Activated CD4-positive, CD25-positive, alpha-beta regulatory T cell (primary cell): ENCODE measurements at regions not wholly inside any gene's neighbourhood (a gene's known extent, or its start where the extent isn't known, plus 50 kb on each side); places are given as distances from the start of the nearest gene placed in this dataset.

ENCODE experiments used
- DNase-seq, 4 experiments: peaks; one replicate each; lab custom pipeline; 2025; lab: John Stamatoyannopoulos, UW

DNA sequence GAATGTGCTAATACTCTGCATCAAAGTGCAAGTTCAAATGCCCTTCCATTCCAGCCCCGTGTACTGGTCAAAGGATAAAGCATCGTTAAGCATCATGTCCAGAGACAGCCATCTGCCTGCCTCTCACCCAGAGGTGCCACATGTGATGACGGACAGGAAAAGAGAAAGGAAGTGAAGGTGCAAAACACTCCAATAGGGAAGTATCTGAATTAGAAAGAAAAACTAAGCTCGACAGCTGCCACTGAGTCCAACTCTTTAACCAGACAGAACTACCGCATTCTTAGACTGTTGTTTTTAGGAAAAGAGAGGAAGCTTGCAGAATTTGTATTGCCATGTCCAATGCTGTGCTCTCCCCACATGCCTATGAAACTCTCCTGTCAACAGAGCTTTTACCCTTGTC, 465.0 kb upstream of the SOX5 start:
- no peak for DNase-seq

DNA sequence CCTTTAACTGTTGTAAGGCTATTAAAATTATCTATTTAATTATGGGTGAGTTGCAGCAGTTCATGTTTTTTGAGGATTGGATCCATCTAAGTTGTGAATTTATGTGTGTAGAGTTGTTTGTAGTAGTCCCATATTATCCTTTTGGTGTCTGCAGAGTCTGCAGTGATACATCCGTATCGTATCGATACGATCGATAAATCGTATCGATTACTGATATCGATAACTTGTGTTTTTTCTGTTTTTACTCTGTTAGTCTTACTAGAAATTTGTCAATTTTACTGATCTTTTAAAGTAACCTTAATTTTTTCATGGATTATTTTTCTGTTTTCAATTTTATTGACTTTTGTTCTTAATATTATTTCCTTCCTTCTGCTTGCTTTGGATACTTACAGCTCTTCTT, 462.5 kb upstream of the SOX5 start:
- no peak for DNase-seq

DNA sequence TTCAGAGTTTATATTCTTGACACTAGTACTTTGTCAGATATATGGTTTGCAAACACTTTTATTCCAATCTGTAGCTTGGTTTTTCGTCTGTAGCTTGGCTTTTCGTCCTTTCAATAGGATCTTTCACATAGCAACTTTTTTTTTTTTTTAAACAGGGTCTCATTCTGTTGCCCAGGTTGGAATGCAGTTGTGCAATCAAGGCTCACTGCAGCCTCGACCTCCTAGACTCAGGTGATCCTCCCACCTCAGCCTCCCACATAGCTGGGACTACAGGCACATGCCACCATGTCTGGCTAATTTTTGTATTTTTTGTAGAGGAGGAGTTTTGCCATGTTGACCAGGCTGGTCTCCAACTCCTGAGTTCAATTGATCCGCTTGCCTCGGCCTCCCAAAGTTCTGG, 460.4 kb upstream of the SOX5 start:
- no peak for DNase-seq

- no peak for DNase-seq
Measured at GRCh38 chr12:24408305-24408704, 458.8 kb upstream of the SOX5 start.

GRCh38 chr12:24407884-24408283, 458.4 kb upstream of the SOX5 start:
- DNase-seq = no peak

DNA sequence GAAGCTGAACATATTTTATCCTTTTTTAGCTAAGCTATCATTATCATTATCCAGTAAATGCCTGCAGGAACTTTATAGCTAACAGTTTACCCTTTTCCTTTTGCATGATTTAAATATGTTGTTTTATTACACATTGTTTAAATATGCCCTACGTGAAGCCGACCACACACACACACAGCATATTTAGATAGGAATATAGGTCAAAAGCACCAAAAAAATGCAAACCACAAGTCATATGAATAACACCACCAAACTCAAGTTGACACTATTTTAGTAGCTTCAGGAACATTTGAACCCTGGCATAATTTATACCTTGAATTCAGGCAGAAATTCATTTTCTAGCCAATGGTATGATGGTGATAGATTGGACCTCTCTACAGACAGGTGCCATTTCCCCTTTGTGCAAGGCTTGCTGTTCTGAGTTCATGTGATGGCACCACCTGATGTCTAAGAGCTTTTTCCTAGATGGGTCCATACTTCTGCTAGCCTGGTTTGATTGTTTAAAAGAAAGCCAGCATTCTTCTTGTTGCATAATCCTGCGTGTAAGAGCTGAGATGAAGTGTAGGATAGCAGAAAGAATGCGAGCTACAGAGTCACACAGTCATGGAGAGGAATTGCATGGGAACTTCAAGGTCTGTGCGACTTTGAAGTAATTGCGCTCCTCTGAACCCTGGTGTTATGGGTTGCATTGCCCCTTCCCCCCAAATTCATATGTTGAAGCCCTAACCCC, 454.8 kb upstream of the SOX5 start:
- DNase-seq = no peak

DNA sequence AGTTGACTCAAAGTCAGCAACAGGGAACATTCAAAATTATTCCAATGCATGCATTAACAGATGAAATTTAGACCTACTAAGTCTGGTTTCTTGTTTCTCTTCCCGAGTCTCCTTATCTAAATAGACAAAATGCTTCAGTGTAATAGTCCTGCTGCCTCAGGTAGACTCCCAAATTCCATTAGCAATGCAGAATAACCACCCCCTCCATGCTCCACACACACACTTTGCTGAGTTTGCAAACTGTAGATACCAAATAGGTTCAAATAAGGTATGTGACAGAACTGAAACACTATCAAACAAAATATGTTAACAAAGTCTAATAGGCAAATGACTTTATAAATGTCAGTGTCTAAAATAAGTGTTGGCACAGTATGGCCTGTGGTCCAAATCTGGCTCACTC, 451.1 kb upstream of the SOX5 start:
- no peak for DNase-seq

DNA sequence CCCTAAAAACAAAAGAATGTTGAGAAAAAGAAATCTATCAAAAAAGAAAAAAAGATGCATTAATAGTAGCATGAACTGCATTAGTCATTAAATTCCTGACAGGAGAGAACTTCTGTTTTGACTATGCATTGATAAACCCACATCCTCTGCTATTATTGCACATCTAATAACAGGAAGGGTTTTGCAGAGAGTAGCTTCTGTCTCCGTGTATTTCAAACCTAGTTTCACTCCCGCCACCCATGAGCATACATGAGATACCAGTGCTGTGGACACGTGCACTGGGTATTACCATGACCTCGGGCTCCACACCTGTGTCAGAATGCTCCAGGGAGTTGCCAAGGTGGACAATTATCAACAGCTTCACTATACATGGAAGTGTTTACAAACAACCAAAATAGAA, 449.1 kb upstream of the SOX5 start:
- no peak for DNase-seq

GRCh38 chr12:24396224-24396623, 446.8 kb upstream of the SOX5 start:
- DNase-seq = no peak

DNA sequence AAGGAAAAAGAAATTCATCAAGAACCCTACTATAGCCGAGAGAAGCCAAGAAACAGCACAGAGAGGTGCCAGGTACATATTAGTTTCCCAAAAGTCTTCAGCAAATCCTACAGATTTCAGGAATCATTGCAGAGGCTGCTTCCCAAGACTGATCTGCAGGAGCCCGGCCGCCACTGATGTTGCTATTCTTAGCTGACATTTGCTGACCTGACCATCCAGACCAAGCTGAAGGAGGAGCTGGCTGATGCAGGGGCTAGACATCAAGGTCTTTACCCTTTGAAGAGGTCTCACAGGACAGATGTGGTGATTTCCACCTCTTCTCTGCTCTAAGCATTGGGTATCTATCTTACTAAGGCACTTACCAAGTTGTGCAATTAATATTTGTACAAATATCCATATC, 444.8 kb upstream of the SOX5 start:
- no peak for DNase-seq

DNA sequence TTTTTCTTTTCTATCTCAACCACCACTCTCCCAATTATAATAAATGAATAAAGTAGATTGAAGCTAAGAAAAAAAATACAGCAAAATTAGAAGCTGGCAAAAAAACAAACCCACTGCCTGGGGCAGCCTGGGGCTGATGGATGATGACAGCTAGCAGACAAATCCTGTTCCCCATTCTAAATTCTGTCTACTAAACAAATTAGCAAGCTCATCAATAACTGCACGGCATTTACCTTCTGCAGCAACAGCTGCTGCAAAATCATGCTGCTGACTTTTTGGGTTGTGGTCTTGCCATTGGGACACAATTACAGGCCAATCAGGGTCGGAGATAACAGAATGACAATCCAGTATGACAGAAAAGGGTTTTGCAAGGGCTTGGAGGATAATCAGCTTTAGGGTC, 443.6 kb upstream of the SOX5 start:
- no peak for DNase-seq

DNA sequence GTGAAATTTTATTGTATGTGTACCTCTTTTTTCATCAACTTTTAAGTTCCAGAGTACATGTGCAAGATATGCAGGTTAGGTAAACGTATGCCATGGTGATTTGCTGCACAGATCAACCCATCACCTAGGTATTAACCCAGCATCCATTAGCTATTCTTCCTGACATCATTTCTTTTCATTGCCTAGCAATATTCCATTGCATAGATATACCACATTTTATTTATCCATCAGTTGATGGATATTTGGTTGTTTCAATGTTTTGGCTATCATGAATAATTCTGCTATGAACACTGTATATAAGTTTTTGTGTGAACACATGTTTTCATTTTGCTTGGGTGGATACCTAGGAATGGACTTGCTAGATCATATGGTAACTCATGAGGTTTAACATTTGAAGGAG, 439.9 kb upstream of the SOX5 start:
- no peak for DNase-seq

- DNase-seq = no peak
Measured at GRCh38 chr12:24387381-24387780, 437.9 kb upstream of the SOX5 start.

DNA sequence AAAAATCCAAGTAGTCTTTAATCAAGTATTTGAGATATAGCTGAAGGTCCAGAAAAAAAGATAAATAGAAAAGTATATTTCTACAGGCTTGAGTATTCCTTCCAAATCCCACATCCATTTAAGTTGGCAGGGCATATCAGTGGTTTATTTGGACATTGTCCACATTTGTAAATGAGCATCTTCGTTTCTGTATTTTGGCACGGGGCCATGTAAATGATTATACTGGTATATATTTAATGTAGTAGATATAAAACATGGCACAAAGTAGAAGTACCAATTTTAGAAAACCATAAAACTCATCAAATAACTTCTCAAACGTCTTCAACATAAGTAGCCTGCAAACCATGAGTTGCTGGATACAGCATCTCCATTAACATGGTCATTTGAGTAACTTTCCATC, 437.4 kb upstream of the SOX5 start:
- DNase-seq = no peak

DNA sequence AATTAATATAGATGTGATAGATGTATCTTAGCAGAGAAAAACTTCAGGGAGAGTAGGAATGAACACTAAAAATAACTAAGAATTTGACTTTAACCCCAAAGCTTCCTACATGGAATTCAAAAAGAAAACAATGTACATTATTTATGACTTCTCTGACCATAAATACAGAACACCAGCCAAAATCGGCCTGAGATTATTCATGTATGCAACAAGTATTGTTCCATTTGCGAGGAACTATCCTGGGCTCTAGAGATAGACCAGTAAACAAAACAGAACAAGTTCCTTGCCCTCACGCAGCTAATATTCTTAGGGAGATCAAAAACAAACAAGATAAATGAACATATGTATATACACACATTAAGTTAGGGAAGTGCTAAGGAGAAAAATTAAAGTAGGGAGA, 432.3 kb upstream of the SOX5 start:
- no peak for DNase-seq

- DNase-seq = no peak
Measured at GRCh38 chr12:24379861-24380521, 430.5 kb upstream of the SOX5 start.

- no peak for DNase-seq
Measured at GRCh38 chr12:24379433-24379832, 430.0 kb upstream of the SOX5 start.

DNA sequence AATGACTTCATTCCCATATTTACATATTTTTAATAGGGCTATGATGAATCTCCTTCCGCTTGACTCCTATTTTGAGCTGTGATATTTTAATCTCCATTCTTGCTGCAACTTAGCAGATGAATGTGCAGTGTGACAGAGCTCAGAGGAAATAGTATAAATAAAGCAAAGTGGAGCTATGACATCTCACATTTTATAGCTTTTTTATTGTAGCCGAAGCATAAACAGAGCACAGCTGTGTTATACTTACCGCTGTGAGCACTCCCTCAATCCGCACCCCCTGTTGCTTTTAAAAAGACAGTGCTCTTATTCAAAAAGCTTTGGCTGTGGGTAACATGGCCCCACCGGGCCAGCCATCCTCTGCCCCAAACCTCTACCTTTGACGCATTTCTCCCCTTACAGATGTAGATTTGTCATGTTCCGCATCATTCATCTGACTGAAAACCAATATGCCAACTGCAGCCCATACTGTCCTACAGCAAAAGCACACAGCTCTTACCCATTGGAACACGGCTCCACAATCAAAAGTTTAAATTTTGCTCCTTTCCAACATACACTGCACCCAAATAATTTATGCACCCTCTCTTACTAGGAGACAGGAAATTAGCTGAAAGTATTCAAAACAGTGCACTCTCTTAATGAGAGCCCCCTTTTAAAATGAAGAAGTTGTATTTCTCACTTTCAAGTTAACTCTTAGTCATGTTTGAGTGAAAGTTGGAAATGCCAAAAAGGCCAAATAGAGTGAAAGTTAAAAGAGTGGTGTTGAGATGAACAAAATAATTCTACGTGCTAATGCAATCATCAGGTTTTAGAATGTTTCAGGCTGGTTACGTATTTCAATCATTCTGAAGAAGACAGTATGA, 429.3 kb upstream of the SOX5 start:
- DNase-seq = no peak

DNA sequence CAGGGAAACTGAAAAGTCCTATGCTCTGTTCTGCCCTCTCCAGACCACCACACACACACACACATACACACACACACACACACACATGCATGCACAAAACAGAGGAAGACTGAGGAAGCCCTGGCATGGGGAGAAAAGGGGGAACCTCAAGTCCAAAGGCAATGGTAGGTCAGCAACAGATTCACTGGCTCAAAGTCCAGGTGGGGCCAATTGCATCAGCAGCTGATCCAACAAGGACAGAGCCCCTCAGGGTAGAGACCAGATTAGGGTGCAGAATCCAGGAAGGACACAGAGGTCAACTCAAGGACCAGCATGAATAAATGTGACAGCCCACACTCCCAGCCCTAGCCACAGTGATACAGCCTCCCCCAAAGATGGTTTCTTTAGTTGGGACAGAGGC, 425.0 kb upstream of the SOX5 start:
- DNase-seq = no peak

GRCh38 chr12:24373004-24373403, 423.5 kb upstream of the SOX5 start:
- DNase-seq = no peak

DNA sequence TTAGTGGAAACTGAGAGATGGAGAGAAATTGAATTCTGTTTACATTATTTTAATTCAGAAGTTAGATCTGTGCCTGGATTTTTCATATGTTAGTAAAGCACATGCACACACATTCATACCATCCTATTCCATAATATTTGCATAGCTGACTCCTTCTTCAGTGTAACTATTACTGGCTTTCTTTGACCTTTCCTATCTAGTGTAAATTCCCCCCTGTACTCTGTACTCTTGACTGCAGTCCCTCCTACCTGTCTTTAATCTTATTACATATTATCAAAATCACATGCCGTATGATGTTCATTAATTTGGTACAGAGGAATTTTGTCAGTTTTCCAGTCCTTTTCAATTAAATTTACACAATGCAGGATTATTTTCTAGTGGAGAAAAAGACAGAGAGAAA, 417.0 kb upstream of the SOX5 start:
- DNase-seq = no peak

- no peak for DNase-seq
Measured at GRCh38 chr12:24364921-24365320, 415.5 kb upstream of the SOX5 start.

- DNase-seq = no peak
Measured at GRCh38 chr12:24363177-24363754, 413.8 kb upstream of the SOX5 start.
